Activated CD4-positive, alpha-beta memory T cell treated with anti-CD3 and anti-CD28 coated beads, Interleukin-2, amount 10 ng/mL, durations not matched to agents 7 days and 5 days (primary cell): ENCODE measurements at regions not wholly inside any gene's neighbourhood (a gene's known extent, or its start where the extent isn't known, plus 50 kb on each side); places are given as distances from the start of the nearest gene placed in this dataset.

Source experiments
- CTCF ChIA-PET: fragments of 350-600 bp; sonication (Branson Sonifier 250); formaldehyde crosslinking; loops from one replicate; lab custom pipeline; 2021; ENCODE audit warnings: antibody characterized with exemption, inconsistent platforms; lab: Charles Lee
- POLR2A ChIA-PET: fragments of 350-600 bp; sonication (Branson Sonifier 250); formaldehyde crosslinking; loops from one replicate; lab custom pipeline; 2021; ENCODE audit warnings: antibody characterized with exemption; lab: Charles Lee
- DNase-seq: peaks from one replicate; pipeline ENCODE4 v3.0.0-alpha.2; 2020
- H3K27ac Mint-ChIP-seq: one replicate; pipeline ENCODE4 v1.8.0; 2021; ENCODE audit warnings: mild to moderate bottlenecking, mixed read lengths
- H3K27me3 Mint-ChIP-seq: one replicate; pipeline ENCODE4 v1.8.0; 2021; ENCODE audit warnings: mixed read lengths
- H3K36me3 Mint-ChIP-seq: one replicate; pipeline ENCODE4 v1.8.0; 2021; ENCODE audit warnings: low read depth, mixed read lengths
- H3K4me1 Mint-ChIP-seq: one replicate; pipeline ENCODE4 v1.8.0; 2021; ENCODE audit warnings: mixed read lengths
- H3K4me3 Mint-ChIP-seq: one replicate; pipeline ENCODE4 v1.8.0; 2021; ENCODE audit warnings: mild to moderate bottlenecking, mixed read lengths
- H3K9me3 Mint-ChIP-seq: one replicate; pipeline ENCODE4 v1.8.0; 2021; ENCODE audit warnings: mixed read lengths

DNA sequence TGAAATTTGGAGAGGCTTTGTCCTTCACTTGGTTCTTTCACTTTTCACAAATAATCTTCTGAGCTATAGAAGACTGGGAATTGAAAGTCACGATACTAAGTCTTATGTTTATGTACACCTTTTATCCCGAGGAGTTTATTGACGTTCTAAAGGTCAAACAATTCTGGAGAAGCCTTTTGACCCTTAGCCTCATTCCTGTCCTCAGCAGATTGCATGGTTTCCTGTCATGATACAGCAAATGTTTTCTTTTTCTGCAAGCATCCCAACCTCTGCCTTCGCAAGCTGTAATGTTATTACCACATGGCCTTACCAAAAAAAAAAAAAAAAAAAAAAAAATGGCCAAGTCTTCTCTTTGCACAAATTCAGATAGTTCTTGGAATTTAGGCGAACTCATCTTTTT, 411.7 kb upstream of the FLRT2 start:
- H3K27me3 Mint-ChIP-seq = no peaks in the 10 kb centered on the region
- ChIA-PET CTCF (no interaction called here), POLR2A (no interaction called here)
- H3K9me3 Mint-ChIP-seq = peaks cover 10% of the 10 kb centered on the region
- no peak overlapping the region for H3K27ac Mint-ChIP-seq
- H3K4me1 Mint-ChIP-seq = no peaks in the 10 kb centered on the region
- DNase-seq = no peak
- no peak overlapping the region for H3K4me3 Mint-ChIP-seq
- no peaks in the 10 kb centered on the region for H3K36me3 Mint-ChIP-seq

DNA sequence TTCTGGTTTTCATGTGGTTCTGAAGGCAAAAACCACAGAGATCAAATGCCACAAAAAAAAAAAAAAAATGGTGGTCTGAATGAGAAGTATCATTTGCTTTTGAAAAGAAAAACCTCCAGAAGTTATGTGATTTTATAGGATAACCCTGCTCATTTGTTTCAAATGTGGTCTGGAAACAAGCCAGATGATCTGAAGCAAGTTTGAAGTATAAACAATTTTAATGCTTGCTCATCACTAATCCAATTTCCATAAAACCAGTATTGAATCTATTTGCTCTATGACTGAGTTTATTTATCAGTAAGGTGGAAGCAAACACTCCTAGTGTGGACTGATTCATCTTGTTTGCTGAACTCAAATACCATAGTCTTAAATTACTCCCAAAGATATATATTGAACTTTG, 407.3 kb upstream of the FLRT2 start:
- H3K4me3 Mint-ChIP-seq = no peak overlapping the region
- H3K27ac Mint-ChIP-seq = no peak overlapping the region
- CTCF ChIA-PET = no interaction called here
- no peaks in the 10 kb centered on the region for H3K36me3 Mint-ChIP-seq
- peaks cover 9% of the 10 kb centered on the region for H3K9me3 Mint-ChIP-seq
- POLR2A ChIA-PET = no interaction called here
- H3K4me1 Mint-ChIP-seq = no peaks in the 10 kb centered on the region
- no peaks in the 10 kb centered on the region for H3K27me3 Mint-ChIP-seq
- DNase-seq = no peak

DNA sequence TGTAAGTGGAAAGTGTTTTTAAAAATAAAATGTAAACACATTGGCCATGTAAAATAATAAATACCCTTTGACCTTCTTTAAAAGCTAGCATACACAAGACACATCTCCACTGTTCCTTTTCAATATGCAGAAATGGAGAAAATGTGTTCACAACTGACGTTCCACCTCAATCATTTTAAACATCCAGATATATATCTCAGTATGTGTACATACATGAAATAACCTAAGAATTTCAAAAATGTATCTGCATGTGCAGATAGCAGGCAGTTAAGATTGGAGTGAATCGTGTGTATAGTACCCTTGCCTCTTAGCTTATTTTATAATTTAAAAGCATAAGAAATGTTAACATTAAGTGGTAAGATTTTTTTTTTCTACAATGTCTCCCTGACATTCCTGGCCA, 406.2 kb upstream of the FLRT2 start:
- H3K27ac Mint-ChIP-seq = no peak overlapping the region
- peaks cover 9% of the 10 kb centered on the region for H3K9me3 Mint-ChIP-seq
- H3K4me1 Mint-ChIP-seq = no peaks in the 10 kb centered on the region
- POLR2A ChIA-PET = no interaction called here
- DNase-seq = no peak
- H3K4me3 Mint-ChIP-seq = no peak overlapping the region
- no peaks in the 10 kb centered on the region for H3K36me3 Mint-ChIP-seq
- CTCF ChIA-PET = no interaction called here
- no peaks in the 10 kb centered on the region for H3K27me3 Mint-ChIP-seq

GRCh38 chr14:85124631-85125290, 405.2 kb upstream of the FLRT2 start:
- ChIA-PET CTCF (no interaction called here), POLR2A (no interaction called here)
- no peak overlapping the region for H3K4me3 Mint-ChIP-seq
- no peak overlapping the region for H3K27ac Mint-ChIP-seq
- H3K9me3 Mint-ChIP-seq = peaks cover 9% of the 10 kb centered on the region
- no peak for DNase-seq
- no peaks in the 10 kb centered on the region for H3K36me3 Mint-ChIP-seq
- H3K4me1 Mint-ChIP-seq = no peaks in the 10 kb centered on the region
- H3K27me3 Mint-ChIP-seq = no peaks in the 10 kb centered on the region

DNA sequence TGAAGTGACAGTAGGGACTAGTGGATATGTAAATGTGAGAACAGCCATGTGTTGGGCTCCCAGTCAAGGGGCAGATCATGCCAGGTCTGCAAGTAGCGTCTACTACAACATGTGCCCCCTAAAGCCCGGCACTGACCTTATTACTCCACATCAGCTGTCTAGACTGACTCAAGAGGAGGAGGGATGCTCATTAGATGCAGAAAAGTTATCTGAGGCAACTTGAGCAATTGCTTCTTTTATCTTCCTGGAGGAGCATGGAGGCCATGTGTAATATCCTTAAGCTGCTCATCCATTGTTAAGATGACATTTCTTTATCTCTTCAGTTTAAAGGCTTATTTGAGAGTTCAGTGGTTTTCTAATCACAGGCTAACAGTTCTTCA, 404.7 kb upstream of the FLRT2 start:
- POLR2A ChIA-PET = no interaction called here
- Mint-ChIP-seq H3K4me3 (no peak overlapping the region), H3K4me1 (no peaks in the 10 kb centered on the region), H3K9me3 (peaks cover 9% of the 10 kb centered on the region), H3K36me3 (no peaks in the 10 kb centered on the region), H3K27ac (no peak overlapping the region), H3K27me3 (no peaks in the 10 kb centered on the region)
- CTCF ChIA-PET = no interaction called here
- no peak for DNase-seq

DNA sequence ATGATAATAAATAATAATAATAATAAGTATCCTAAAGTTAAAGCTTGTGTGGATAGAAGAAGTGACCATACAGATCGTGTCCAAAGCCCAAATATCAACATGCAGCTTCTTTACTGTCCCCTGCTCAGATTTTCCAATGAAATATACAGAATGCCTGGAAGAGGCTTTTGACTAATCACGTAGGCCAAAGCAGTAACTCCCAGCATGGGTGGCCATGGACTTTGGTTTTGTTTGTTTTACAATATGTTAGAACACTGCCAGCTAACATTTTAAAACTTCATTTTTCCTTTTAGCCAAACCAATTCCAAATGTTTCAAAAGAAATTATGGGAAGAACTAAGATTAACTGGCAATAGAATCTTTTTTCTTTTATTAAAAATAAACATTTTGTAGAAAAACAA, 400.0 kb upstream of the FLRT2 start:
- ChIA-PET CTCF (no interaction called here), POLR2A (no interaction called here)
- Mint-ChIP-seq H3K9me3 (peaks cover 15% of the 10 kb centered on the region), H3K27me3 (no peaks in the 10 kb centered on the region), H3K36me3 (no peaks in the 10 kb centered on the region), H3K27ac (no peak overlapping the region), H3K4me1 (no peaks in the 10 kb centered on the region), H3K4me3 (no peak overlapping the region)
- DNase-seq = no peak

- no peaks in the 10 kb centered on the region for H3K4me1 Mint-ChIP-seq
- DNase-seq = no peak
- H3K36me3 Mint-ChIP-seq = no peaks in the 10 kb centered on the region
- H3K27me3 Mint-ChIP-seq = no peaks in the 10 kb centered on the region
- no peak overlapping the region for H3K4me3 Mint-ChIP-seq
- ChIA-PET POLR2A (no interaction called here), CTCF (no interaction called here)
- no peak overlapping the region for H3K27ac Mint-ChIP-seq
- H3K9me3 Mint-ChIP-seq = peaks cover 15% of the 10 kb centered on the region
Observed at GRCh38 chr14:85131226-85131922, 398.6 kb upstream of the FLRT2 start.

GRCh38 chr14:85142982-85143381, 387.0 kb upstream of the FLRT2 start:
- POLR2A ChIA-PET = no interaction called here

DNA sequence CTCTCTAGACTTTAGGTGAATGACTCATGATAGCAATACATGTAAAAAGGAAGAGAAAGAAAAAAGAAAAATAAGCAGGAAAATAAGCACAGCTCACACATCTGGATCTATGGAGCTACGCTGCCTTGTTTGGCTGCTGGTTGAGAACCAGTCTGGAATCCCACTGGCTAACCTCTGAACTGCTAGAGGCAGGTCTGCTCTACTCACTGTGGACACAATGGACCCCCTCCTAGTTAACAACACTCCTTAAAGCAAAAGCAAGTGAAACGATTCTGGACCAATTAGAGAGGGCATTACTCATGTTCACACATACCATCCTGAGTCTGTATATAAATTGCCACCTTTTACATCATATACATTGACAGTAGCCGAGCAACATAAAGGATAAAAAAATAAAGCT, 383.2 kb upstream of the FLRT2 start:
- ChIA-PET POLR2A (no interaction called here), CTCF (no interaction called here)
- no peaks in the 10 kb centered on the region for H3K36me3 Mint-ChIP-seq
- peaks cover 2% of the 10 kb centered on the region for H3K9me3 Mint-ChIP-seq
- no peaks in the 10 kb centered on the region for H3K27me3 Mint-ChIP-seq
- DNase-seq = no peak
- H3K27ac Mint-ChIP-seq = no peak overlapping the region
- no peak overlapping the region for H3K4me3 Mint-ChIP-seq
- H3K4me1 Mint-ChIP-seq = no peaks in the 10 kb centered on the region

More at GRCh38 chr14:85142982-85143381, 387.0 kb upstream of the FLRT2 start:
- Mint-ChIP-seq H3K27me3 (no peaks in the 10 kb centered on the region), H3K4me1 (no peaks in the 10 kb centered on the region), H3K4me3 (no peak overlapping the region), H3K36me3 (no peaks in the 10 kb centered on the region), H3K9me3 (peaks cover 10% of the 10 kb centered on the region), H3K27ac (no peak overlapping the region)
- CTCF ChIA-PET = no interaction called here
- no peak for DNase-seq

GRCh38 chr14:85150166-85150565, 379.8 kb upstream of the FLRT2 start:
- DNase-seq = no peak
- no peak overlapping the region for H3K4me3 Mint-ChIP-seq
- no peaks in the 10 kb centered on the region for H3K27me3 Mint-ChIP-seq
- CTCF ChIA-PET = no interaction called here
- H3K27ac Mint-ChIP-seq = no peak overlapping the region
- no peaks in the 10 kb centered on the region for H3K4me1 Mint-ChIP-seq
- peaks cover 5% of the 10 kb centered on the region for H3K9me3 Mint-ChIP-seq
- POLR2A ChIA-PET = no interaction called here
- no peaks in the 10 kb centered on the region for H3K36me3 Mint-ChIP-seq

DNA sequence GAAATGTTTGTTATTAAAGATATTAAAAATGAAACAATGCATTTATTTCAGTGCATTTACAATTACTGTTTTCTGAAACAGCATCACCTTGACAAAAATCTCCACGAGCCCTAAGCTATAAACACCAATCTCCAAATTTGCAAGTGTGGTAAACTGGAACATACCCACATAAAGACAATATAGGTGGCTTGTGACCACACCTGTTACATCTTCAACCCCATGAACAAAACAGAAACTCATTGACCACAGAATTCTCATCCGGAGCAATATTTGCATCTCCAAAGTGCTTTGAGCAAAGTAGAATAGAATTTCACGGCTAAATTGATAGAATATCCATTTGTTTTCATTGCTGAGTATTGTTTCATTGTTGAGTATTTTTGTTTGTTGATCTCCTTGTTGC, 375.2 kb upstream of the FLRT2 start:
- ChIA-PET CTCF (no interaction called here), POLR2A (no interaction called here)
- no peak for DNase-seq
- no peaks in the 10 kb centered on the region for H3K36me3 Mint-ChIP-seq
- no peaks in the 10 kb centered on the region for H3K27me3 Mint-ChIP-seq
- H3K4me1 Mint-ChIP-seq = no peaks in the 10 kb centered on the region
- peaks cover 8% of the 10 kb centered on the region for H3K9me3 Mint-ChIP-seq
- H3K4me3 Mint-ChIP-seq = no peak overlapping the region
- no peak overlapping the region for H3K27ac Mint-ChIP-seq

- Mint-ChIP-seq H3K27me3 (no peaks in the 10 kb centered on the region), H3K9me3 (peaks cover 13% of the 10 kb centered on the region), H3K27ac (no peak overlapping the region), H3K36me3 (no peaks in the 10 kb centered on the region), H3K4me3 (no peak overlapping the region), H3K4me1 (no peaks in the 10 kb centered on the region)
- ChIA-PET CTCF (no interaction called here), POLR2A (no interaction called here)
- DNase-seq = no peak
Observed at GRCh38 chr14:85156319-85156718, 373.6 kb upstream of the FLRT2 start.

GRCh38 chr14:85159726-85160125, 370.2 kb upstream of the FLRT2 start:
- DNase-seq = no peak
- Mint-ChIP-seq H3K4me3 (no peak overlapping the region), H3K4me1 (no peaks in the 10 kb centered on the region), H3K36me3 (no peaks in the 10 kb centered on the region), H3K27me3 (no peaks in the 10 kb centered on the region), H3K9me3 (peaks cover 13% of the 10 kb centered on the region), H3K27ac (no peak overlapping the region)
- CTCF ChIA-PET = no interaction called here
- POLR2A ChIA-PET = no interaction called here

GRCh38 chr14:85165094-85165493, 364.9 kb upstream of the FLRT2 start:
- H3K4me1 Mint-ChIP-seq = no peaks in the 10 kb centered on the region
- peaks cover 6% of the 10 kb centered on the region for H3K9me3 Mint-ChIP-seq
- H3K36me3 Mint-ChIP-seq = no peaks in the 10 kb centered on the region
- no peak for DNase-seq
- no peak overlapping the region for H3K27ac Mint-ChIP-seq
- CTCF ChIA-PET = no interaction called here
- H3K27me3 Mint-ChIP-seq = no peaks in the 10 kb centered on the region
- H3K4me3 Mint-ChIP-seq = no peak overlapping the region
- POLR2A ChIA-PET = no interaction called here
